HepG2 (cell line): ENCODE measurements at regions not wholly inside any gene's neighbourhood (a gene's known extent, or its start where the extent isn't known, plus 50 kb on each side); places are given as distances from the start of the nearest gene placed in this dataset.

ENCODE experiments used
- ADNP ChIP-seq: sonication (generic); formaldehyde crosslinking; IDR thresholded peaks from 2 replicates; pipeline ENCODE4 v1.4.0; 2020; ENCODE audit warnings: missing genetic modification reagents
- FLYWCH1 ChIP-seq: sonication (generic); formaldehyde crosslinking; IDR thresholded peaks from 2 replicates; pipeline ENCODE4 v1.8.1; 2023; ENCODE audit warnings: mild to moderate bottlenecking, missing genetic modification reagents
- HDAC2 ChIP-seq: sonication (generic); formaldehyde crosslinking; IDR thresholded peaks from 2 replicates; pipeline ENCODE4 v1.4.0; 2020; ENCODE audit warnings: missing genetic modification reagents
- HOXA5 ChIP-seq: sonication (generic); formaldehyde crosslinking; IDR thresholded peaks from 2 replicates; pipeline ENCODE4 v1.4.0; 2020; ENCODE audit warnings: missing genetic modification reagents
- KAT8 ChIP-seq: IDR thresholded peaks from 2 replicates; pipeline ENCODE4 v1.6.1; 2016; ENCODE audit warnings: missing genetic modification reagents, missing compliant biosample characterization
- MATR3 ChIP-seq: sonication (generic); formaldehyde crosslinking; IDR thresholded peaks from 2 replicates; pipeline ENCODE4 v1.4.0; 2020; ENCODE audit warnings: missing genetic modification reagents
- MIER2 ChIP-seq: IDR thresholded peaks from 2 replicates; pipeline ENCODE4 v1.6.1; 2016; ENCODE audit warnings: missing biosample characterization, missing genetic modification reagents
- NCOA2 ChIP-seq: sonication (generic); formaldehyde crosslinking; IDR thresholded peaks from 2 replicates; pipeline ENCODE4 v1.8.0; 2022; ENCODE audit warnings: inconsistent platforms
- RBM39 ChIP-seq: fragments of 200-400 bp; formaldehyde crosslinking; IDR thresholded peaks from one replicate; pipeline ENCODE4 v1.6.1; 2018; ENCODE audit warnings: antibody characterized with exemption, mild to moderate bottlenecking, low read depth, low read length; ENCODE audit not compliant: poor library complexity, severe bottlenecking
- WIZ ChIP-seq: sonication (generic); formaldehyde crosslinking; IDR thresholded peaks from 2 replicates; pipeline ENCODE4 v1.5.1; 2020; ENCODE audit warnings: mild to moderate bottlenecking, missing genetic modification reagents
- ZBTB3 ChIP-seq: sonication (generic); formaldehyde crosslinking; IDR thresholded peaks from 2 replicates; pipeline ENCODE4 v1.4.0; 2020; ENCODE audit warnings: low read depth, mild to moderate bottlenecking, moderate library complexity, missing genetic modification reagents, borderline replicate concordance
- ZNF30 ChIP-seq: sonication (generic); formaldehyde crosslinking; IDR thresholded peaks from 2 replicates; pipeline ENCODE4 v1.5.0; 2020; ENCODE audit warnings: mild to moderate bottlenecking, missing genetic modification reagents
- ZNF343 ChIP-seq: sonication (generic); formaldehyde crosslinking; IDR thresholded peaks from 2 replicates; pipeline ENCODE4 v1.4.0; 2020; ENCODE audit warnings: mild to moderate bottlenecking, missing genetic modification reagents
- TF ChIP-seq, protein P1 (sequence below), 2 experiments: IDR thresholded peaks; 2 replicates each; pipeline ENCODE4 v1.6.1; 2011 to 2012; ENCODE audit warnings: low read length in 2 of 2, borderline replicate concordance in 1 of 2, low read depth in 1 of 2, mild to moderate bottlenecking in 1 of 2, moderate library complexity in 1 of 2
- TF ChIP-seq, protein P2 (sequence below): IDR thresholded peaks from 2 replicates; pipeline ENCODE4 v1.6.1; 2016; ENCODE audit warnings: missing compliant biosample characterization, missing genetic modification reagents, borderline replicate concordance
- TF ChIP-seq, protein P3 (sequence below): sonication (generic); formaldehyde crosslinking; conservative IDR thresholded peaks from 2 replicates; pipeline ENCODE4 v1.4.0; 2020; ENCODE audit warnings: missing genetic modification reagents
- TF ChIP-seq, protein P4 (sequence below): sonication (generic); formaldehyde crosslinking; IDR thresholded peaks from 2 replicates; pipeline ENCODE4 v1.8.1; 2023; ENCODE audit warnings: missing genetic modification reagents, inconsistent platforms, borderline replicate concordance

DNA sequence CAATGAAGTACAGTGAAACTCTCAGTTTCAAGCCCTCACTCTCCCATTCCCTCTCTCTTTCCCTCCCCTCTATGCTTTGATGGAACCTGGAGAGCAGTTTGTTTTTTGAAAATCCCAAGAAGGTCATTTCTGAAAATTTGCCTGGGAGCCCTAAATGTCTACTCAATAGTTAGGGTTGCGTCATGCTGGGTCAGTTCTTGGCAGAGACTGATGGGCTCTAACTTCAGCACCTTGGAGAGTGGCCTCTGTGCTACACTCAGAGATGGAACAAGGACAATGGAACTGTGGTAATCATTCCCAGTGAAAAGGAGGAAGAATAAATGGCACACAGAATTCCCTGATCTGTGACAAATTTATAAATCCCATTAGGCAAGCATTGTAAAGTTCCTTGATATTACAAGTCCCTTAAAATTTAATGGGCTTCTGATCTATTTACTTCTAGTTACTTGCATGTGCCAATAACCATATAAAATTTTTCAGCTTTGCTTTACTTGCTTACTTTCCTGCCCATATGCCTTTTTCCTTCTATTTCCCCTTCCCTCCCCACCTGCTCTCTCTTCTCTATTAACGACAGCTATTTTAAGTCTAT, 182.9 kb upstream of the KCND3 start (continued):
- TF ChIP-seq HOXA5 (CRISPR knock-in tag) (peak; percentile 28; the same call in 1 of the 2 replicates), MIER2 (CRISPR knock-in tag) (peak; percentile 98), ZNF30 (CRISPR knock-in tag) (no peak), RBM39 (no peak), FLYWCH1 (CRISPR knock-in tag) (no peak), HDAC2 (0 out of 2 replicates have a peak, but pooled peaks have one; percentile 35), ADNP (CRISPR knock-in tag) (no peak), ZBTB3 (CRISPR knock-in tag) (no peak), NCOA2 (0 out of 2 replicates have a peak, but pooled peaks have one; percentile 17), KAT8 (CRISPR knock-in tag) (0 out of 2 replicates have a peak, but pooled peaks have one; percentile 28), ZNF343 (CRISPR knock-in tag) (no peak), MATR3 (CRISPR knock-in tag) (no peak), WIZ (CRISPR knock-in tag) (peak; percentile 94)
- TF ChIP-seq, protein P1, sequence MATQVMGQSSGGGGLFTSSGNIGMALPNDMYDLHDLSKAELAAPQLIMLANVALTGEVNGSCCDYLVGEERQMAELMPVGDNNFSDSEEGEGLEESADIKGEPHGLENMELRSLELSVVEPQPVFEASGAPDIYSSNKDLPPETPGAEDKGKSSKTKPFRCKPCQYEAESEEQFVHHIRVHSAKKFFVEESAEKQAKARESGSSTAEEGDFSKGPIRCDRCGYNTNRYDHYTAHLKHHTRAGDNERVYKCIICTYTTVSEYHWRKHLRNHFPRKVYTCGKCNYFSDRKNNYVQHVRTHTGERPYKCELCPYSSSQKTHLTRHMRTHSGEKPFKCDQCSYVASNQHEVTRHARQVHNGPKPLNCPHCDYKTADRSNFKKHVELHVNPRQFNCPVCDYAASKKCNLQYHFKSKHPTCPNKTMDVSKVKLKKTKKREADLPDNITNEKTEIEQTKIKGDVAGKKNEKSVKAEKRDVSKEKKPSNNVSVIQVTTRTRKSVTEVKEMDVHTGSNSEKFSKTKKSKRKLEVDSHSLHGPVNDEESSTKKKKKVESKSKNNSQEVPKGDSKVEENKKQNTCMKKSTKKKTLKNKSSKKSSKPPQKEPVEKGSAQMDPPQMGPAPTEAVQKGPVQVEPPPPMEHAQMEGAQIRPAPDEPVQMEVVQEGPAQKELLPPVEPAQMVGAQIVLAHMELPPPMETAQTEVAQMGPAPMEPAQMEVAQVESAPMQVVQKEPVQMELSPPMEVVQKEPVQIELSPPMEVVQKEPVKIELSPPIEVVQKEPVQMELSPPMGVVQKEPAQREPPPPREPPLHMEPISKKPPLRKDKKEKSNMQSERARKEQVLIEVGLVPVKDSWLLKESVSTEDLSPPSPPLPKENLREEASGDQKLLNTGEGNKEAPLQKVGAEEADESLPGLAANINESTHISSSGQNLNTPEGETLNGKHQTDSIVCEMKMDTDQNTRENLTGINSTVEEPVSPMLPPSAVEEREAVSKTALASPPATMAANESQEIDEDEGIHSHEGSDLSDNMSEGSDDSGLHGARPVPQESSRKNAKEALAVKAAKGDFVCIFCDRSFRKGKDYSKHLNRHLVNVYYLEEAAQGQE (IDR thresholded peaks at IDR 0.05; ENCODE audit: borderline replicate concordance in 1 of 2, low read depth in 1 of 2, low read length in 2 of 2), result peak; percentile 81 to 98
- TF ChIP-seq, protein P2, sequence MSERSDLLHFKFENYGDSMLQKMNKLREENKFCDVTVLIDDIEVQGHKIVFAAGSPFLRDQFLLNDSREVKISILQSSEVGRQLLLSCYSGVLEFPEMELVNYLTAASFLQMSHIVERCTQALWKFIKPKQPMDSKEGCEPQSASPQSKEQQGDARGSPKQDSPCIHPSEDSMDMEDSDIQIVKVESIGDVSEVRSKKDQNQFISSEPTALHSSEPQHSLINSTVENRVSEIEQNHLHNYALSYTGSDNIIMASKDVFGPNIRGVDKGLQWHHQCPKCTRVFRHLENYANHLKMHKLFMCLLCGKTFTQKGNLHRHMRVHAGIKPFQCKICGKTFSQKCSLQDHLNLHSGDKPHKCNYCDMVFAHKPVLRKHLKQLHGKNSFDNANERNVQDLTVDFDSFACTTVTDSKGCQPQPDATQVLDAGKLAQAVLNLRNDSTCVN (CRISPR knock-in tag), result no peak
- TF ChIP-seq, protein P3, sequence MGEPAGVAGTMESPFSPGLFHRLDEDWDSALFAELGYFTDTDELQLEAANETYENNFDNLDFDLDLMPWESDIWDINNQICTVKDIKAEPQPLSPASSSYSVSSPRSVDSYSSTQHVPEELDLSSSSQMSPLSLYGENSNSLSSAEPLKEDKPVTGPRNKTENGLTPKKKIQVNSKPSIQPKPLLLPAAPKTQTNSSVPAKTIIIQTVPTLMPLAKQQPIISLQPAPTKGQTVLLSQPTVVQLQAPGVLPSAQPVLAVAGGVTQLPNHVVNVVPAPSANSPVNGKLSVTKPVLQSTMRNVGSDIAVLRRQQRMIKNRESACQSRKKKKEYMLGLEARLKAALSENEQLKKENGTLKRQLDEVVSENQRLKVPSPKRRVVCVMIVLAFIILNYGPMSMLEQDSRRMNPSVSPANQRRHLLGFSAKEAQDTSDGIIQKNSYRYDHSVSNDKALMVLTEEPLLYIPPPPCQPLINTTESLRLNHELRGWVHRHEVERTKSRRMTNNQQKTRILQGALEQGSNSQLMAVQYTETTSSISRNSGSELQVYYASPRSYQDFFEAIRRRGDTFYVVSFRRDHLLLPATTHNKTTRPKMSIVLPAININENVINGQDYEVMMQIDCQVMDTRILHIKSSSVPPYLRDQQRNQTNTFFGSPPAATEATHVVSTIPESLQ (CRISPR knock-in tag), result 0 out of 2 replicates have a peak, but pooled peaks have one; percentile 67
- TF ChIP-seq, protein P4, sequence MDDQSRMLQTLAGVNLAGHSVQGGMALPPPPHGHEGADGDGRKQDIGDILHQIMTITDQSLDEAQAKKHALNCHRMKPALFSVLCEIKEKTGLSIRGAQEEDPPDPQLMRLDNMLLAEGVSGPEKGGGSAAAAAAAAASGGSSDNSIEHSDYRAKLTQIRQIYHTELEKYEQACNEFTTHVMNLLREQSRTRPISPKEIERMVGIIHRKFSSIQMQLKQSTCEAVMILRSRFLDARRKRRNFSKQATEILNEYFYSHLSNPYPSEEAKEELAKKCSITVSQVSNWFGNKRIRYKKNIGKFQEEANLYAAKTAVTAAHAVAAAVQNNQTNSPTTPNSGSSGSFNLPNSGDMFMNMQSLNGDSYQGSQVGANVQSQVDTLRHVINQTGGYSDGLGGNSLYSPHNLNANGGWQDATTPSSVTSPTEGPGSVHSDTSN (CRISPR knock-in tag), result 0 out of 2 replicates have a peak, but pooled peaks have one; percentile 29
